ENCODE measurements at regions not wholly inside any gene's neighbourhood (a gene's known extent, or its start where the extent isn't known, plus 50 kb on each side); places are given as distances from the start of the nearest gene placed in this dataset.

- no peak overlapping the region for H4K8ac ChIP-seq (replicated peaks; ENCODE audit: insufficient read length, low read depth, low read length)
- H3K4ac ChIP-seq (ENCODE audit: low read depth, low read length): no peak overlapping the region
- H3K18ac ChIP-seq (ENCODE audit: insufficient read length, low read depth, low read length): no peak overlapping the region
- H4K20me1 ChIP-seq (ENCODE audit: control insufficient read depth, insufficient read depth, insufficient read length): no peaks in the 10 kb centered on the region
- peak; percentile 48 for DNase-seq
- no peak overlapping the region for H2BK12ac ChIP-seq (ENCODE audit: insufficient read length, low read depth, low read length)
- H4K5ac ChIP-seq (ENCODE audit: insufficient read length, low read depth, low read length): no peak overlapping the region
- no peak overlapping the region for H2BK5ac ChIP-seq (ENCODE audit: insufficient read length, low read length)
- H3K9me3 ChIP-seq (ENCODE audit: control insufficient read depth, low read depth, low read length): no peaks in the 10 kb centered on the region
- H3K56ac ChIP-seq (ENCODE audit: insufficient read length, low read depth, low read length): no peak overlapping the region
- no peak overlapping the region for H3K4me2 ChIP-seq (ENCODE audit: insufficient read depth, insufficient read length, low read length)
- no peak overlapping the region for H2AK5ac ChIP-seq (ENCODE audit: insufficient read length, low read length)
- H3K27me3 Mint-ChIP-seq (ENCODE audit: low read depth): no peaks in the 10 kb centered on the region
- H3K9me3 Mint-ChIP-seq: peaks cover 0 to 5% of the 10 kb centered on the region in 2 experiments; a peak in 1 of 5 replicates
- H2BK20ac ChIP-seq (ENCODE audit: low read depth, low read length, poor library complexity, severe bottlenecking): no peak overlapping the region
- WGBS (ENCODE audit: extremely low coverage, insufficient read length, low lambda C conversion rate): no CpG with 5 or more reads among the region's 1 CpG
- H3K23me2 ChIP-seq (ENCODE audit: insufficient read length, low read depth, low read length, poor library complexity, severe bottlenecking): no peaks in the 10 kb centered on the region
- H3K27ac ChIP-seq (ENCODE audit: insufficient read length, low read depth, low read length): no peak overlapping the region
- peaks cover 0 to 5% (median 4%) of the 10 kb centered on the region in 3 experiments; a peak in 5 of 7 replicates for H3K36me3 Mint-ChIP-seq (ENCODE audit: insufficient read depth in 1 of 3, low read depth in 3 of 3)
- H2AFZ ChIP-seq (ENCODE audit: low read length): no peak overlapping the region
- H3K14ac ChIP-seq (ENCODE audit: insufficient read depth, low read length): no peak overlapping the region
- H3K4me1 ChIP-seq (ENCODE audit: insufficient read depth, low read length): no peaks in the 10 kb centered on the region
- no peak overlapping the region for H3K23ac ChIP-seq (ENCODE audit: insufficient read length, low read depth, low read length)
- H3T11ph ChIP-seq (ENCODE audit: low read length): no peak overlapping the region
- no peaks in the 10 kb centered on the region for H3K27me3 ChIP-seq (ENCODE audit: insufficient read depth, low read length)
- H3K79me1 ChIP-seq (ENCODE audit: insufficient read depth, low read depth, low read length, poor library complexity, severe bottlenecking): no peaks in the 10 kb centered on the region
- H2BK15ac ChIP-seq (ENCODE audit: low read depth, low read length): no peak overlapping the region
- H3K4me3 Mint-ChIP-seq: no peak overlapping the region
- no peak overlapping the region for H3K27ac Mint-ChIP-seq
- peaks cover 4 to 7% of the 10 kb centered on the region in 2 experiments; a peak in 2 of 4 replicates for H3K4me1 Mint-ChIP-seq
- H4K91ac ChIP-seq (ENCODE audit: insufficient read length, low read depth, low read length): no peak overlapping the region
- H2BK120ac ChIP-seq (ENCODE audit: low read depth, low read length, poor library complexity, severe bottlenecking): no peak overlapping the region
- peak; percentile 62 for TF ChIP-seq CTCF (conservative IDR thresholded peaks at IDR 0.05)
- H3K79me2 ChIP-seq (ENCODE audit: insufficient read depth, low read length): no peaks in the 10 kb centered on the region
- H3K9ac ChIP-seq (ENCODE audit: extremely low read depth, insufficient read length, low read length): no peak overlapping the region
Measured at GRCh38 chr21:31457675-31458074, 113.6 kb upstream of the TIAM1 start.
